Stimulated activated CD4-positive, alpha-beta T cell treated with anti-CD3 and anti-CD28 coated beads, Interleukin-4, amount 100 ng/mL, for 1 hour (primary cell): ENCODE measurements at regions not wholly inside any gene's neighbourhood (a gene's known extent, or its start where the extent isn't known, plus 50 kb on each side); places are given as distances from the start of the nearest gene placed in this dataset.

Source experiments
- DNase-seq: peaks from one replicate; pipeline ENCODE4 v3.0.0-alpha.2; 2020

DNA sequence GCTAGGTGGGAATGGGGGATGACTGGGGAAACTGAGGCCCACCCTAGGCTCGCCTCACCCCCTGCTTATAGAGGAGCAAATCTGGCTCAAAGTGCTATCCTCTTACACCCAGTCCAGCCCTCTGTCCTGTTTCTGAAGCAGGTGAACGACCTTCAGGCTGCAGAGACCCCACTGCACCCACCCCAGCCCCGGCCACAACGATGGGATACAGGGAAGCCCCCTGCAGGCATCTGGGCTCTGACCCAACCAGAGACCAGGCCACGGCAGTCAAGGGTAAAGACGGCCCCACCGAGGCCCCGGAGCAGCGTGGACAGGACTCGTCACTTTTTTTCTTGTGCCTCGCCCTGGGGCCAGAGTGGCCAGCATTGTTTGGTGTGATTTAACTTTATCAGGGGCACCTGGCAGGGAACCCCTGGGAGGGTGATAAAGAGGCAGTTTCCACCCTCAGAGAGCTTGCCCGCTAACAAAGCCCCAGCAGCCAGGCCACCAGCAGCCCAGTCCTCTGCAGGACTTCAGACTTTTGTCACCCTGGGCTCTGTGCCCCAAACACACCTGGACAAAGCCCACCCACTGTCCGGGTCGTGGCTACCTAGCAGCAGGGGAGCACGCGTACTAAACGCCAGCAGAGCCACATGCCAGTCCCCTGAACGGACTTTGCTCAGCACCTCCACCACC, 612.6 kb downstream of the TBC1D22A start:
- DNase-seq: no peak

DNA sequence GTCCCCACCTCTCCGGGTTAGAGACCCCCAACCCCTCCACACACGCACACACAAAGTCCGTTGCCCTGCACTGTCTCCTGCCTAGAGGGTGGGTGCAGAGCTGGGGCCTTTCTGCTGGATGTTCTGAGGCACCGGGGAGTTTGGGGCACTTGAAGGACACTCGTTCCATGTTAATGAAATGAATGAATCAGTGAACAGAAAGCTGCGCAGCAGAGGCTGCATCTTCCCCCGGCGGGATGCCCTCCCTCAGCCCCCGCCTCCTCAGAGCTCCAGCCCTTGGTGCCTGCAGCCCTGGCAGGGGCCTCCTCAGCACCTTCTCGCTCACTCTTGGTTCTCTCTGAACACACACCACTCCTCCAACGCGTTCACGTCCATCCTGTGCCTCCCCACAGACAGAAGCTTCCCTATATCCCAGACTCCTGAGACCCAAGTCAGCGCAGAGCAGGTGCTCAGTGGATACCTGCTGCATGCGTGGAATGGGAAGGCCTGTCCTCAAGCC, 611.9 kb downstream of the TBC1D22A start:
- no peak for DNase-seq

DNA sequence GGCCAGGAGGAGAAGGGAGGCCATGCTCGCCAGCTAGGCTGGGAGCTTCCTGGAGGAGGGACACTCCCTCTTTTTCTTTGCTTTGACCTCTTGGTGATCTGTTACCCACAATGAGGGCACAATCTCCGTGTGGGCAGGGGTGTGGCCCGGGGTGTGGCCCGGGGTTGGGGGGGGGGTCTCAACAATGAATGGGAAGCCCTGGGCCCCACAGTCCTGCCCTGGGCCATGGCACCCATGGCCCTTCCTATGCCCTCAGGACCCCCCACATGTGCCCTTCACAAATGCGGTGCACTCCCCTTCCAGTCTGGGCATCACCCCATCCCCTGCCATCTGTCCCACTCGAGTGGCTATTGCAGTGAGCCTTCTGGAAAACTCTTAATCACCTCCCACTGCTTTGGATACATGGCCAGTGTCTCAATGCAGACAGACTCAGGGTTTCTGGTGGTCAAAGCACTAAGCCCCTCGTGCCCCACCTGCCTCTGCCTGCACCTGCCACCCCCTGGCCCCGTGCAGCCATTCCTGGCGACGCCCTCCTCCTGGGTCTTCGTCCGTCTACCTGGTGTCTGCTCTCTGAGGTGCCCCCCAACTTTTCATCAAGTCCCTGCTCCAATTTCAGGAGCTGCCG, 611.3 kb downstream of the TBC1D22A start:
- DNase-seq: no peak

DNA sequence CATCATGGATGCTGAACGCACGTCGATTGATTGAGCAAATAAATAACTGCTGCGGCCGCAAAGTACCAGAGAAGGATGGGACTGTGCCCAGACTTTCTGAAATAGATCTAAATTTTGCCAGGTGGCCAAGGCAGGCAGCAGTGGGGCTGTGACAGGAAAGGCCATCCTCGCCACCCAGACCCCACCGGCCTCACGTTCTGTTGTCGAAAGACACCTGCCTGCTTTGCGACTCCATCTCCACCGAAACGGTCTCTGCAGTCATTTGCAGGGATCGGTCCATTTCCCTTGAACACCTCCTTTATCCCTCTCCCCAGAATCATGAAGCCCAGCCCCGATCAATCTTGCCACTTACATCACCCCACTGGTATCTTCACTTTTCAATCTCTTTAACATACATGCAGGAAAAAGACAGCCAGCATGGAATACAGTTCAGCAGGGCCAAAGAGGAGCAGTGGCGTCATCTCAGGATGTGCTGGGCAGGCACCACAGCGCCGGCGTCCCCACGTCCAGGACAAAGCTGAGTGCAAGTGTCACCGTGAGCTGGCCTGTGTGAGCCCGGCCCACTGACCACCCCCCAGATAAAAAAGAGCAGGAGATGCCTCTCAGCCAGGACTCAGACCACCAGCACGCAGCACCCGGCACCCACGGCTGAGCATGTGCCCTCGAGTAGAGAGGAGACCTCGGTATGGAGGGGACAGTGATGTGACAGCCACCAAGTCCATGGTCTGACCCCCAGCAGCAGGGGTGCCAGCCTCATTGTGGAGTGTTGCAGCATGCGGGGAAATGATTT, 610.3 kb downstream of the TBC1D22A start:
- no peak for DNase-seq

DNA sequence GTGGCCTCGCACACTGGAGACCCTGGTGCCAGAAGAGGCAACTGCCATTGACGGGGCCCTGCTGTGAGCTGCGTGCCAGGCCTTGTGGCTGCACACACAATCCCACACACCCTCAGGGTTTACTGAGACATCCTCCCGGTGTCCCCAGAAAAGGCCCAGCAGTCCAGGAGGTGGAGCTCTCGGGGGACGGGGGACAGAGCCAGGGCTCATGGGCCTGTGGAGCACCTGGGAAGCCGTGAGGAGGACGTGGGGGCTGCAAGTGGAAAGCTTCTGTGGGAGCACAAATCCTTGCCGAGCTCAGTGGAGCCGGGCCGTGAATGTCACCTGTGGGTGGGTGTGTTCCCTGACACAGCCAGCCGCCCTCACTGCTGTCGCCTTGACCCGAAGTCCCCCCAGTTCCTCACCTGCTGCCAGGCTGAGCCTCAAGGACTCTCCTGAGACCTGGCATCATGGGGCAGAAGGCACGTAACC, 609.7 kb downstream of the TBC1D22A start:
- DNase-seq: no peak

DNA sequence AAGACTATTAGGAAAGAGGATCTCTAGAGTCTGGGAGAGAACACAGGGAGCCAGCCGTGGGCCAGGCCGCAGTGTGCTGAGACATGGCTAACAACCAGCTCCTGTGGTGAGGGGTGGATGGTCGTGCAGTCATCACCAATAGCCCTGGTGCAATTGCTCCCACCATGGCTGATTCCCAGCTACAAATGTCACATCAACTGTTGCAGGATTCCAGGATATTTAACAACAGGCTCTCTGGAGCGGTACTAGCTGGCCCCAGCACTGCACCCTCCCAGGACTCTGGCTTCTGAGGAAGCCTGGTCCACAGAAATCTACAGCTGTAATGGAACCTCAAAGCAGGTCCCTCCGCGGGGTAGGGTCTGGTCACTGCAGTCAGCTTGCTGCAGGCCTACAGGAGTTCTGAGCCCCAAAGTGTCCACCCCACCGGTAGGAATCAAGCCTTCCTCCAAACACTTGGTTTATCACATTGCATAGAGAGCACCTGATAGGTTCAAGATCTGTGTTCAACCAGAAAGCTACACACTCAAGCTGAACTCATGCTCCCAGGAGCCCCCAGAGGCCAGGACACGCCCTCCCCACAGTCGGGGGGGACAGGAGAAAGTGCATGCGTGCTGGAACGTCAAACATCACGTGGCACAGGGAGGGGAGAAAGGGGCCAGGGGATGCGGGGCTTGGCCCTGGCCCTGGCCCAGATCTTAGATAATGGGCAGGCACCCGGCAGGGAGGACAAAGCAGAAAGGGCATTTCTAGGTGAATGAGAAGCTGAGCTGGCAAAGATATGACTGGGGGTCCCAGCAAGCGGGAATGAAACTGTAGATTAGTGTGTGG, 609.0 kb downstream of the TBC1D22A start:
- no peak for DNase-seq

DNA sequence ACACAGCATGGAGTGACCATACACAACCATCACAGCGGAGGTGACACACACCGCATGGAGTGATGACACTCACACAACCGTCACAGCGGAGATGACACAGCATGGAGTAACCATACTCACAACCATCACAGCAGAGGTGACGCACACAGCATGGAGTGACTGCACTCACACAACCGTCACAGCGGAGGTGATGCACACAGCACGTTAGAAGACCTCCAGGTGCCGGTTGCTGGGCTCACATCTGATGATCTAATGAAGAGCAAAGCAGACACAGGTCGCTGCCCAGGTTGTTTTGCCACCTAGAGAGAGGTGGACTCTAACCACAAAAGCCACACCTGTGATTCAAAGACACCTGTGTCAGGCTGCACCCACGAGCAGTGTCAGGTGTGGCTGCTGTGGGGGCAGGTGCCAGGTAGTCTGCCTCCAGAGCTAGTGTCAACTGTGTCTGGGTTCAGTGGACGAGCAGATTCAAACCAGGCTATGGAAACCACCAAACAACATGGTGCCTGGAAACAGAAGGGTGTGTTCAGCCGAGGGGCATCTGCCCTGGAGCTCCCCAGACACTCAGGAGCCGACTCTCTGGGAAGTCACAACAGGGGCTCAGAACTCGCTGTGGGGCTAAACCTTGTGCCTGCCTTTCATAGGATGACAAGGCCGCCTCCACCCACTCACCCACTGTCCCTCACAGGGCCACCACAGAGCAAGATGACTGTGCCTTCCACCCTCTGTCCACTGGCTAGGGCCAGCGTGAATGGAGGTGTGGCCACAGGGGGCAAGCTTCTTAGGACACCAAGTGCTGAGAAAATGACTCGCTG, 608.2 kb downstream of the TBC1D22A start:
- DNase-seq: no peak

DNA sequence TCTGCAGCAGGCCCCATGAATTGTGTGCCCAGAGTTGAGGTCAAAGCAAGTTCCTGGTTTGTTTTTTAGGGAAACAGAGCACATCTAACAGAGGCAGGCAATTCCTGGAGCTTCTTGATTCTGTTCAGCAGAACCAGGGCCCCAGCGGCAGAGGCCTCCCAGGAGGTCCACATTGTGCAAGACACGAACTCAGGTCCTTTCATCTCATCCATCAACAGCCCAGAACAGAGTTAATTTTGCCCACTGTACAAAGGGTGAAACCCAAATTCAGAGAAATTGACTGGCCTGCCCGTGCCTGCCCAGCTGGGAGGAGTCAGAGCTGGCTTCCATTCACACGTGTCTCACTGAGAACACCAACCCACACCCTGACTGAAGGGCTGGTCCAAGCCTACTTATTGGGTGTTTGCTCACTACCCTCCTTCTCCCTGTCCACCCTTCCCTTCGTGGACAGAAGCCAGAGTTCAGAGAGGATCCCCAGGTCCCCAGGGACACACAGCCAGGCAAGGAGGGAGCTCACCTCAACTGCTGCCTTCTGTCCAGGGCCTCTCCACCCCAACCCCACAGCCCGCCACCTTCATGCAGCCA, 607.1 kb downstream of the TBC1D22A start:
- DNase-seq: no peak

DNA sequence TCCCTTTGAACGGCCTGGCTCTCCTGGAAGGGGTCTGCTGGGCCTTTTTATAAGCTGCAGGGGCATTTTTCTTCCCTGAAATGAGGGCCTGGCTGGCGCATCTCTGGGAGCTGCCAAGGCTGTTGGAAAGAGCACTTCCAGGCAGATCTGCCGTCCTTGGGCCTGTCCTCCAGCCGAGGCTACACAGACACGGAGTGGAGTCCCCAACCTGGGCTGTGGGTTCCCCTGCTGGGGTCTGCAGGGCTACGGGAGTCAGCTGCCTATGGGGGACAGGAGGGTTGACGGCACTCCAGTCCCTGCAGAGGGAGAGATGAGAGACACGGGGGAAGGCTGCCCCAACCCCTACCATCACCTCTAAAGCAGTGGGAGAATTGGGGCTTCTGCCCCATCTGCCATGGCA, 606.6 kb downstream of the TBC1D22A start:
- no peak for DNase-seq

DNA sequence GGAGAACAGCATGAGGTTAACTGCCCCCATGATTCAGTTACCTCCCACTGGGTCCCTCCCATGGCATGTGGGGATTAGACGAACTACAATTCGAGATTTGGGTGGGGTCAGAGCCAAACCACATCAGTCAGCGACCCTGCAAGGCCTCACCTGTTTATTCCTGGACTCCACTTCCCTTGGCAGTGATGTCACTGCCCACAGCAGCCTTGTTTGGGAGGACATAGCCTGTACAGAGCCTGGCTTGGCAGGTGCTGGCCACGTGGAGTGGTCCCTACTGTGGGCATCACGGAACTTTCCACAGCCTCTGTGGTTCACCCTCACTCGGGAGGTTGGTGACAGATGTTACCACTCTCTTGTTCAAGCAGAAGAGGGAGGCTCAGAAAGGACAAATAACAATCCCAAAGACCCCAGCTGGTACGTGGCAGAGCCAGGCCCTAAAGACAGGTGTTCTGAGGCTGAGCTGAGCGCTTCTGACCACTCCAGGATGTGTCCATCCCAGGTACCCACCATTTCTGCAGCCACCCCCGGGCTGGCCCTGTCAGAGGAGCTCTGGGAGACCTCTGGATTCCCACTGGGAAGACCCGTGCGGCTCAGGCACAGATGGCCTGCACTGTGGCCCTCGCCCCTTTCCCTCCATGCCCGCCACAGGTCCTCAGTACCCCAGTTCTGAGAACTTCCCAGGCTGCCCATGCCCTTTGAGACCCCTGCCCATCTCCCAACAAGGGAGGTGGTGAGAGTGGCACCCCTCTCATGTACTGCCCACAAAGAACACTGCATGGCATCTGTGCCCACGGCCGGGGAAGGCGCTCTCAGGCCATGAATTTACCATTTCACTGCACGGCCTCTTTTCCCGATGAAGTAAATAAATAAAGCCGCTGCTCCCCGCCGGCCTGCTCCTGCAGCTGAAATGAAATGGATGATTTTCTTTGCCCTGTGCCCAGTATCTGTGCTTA, 605.8 kb downstream of the TBC1D22A start:
- no peak for DNase-seq

DNA sequence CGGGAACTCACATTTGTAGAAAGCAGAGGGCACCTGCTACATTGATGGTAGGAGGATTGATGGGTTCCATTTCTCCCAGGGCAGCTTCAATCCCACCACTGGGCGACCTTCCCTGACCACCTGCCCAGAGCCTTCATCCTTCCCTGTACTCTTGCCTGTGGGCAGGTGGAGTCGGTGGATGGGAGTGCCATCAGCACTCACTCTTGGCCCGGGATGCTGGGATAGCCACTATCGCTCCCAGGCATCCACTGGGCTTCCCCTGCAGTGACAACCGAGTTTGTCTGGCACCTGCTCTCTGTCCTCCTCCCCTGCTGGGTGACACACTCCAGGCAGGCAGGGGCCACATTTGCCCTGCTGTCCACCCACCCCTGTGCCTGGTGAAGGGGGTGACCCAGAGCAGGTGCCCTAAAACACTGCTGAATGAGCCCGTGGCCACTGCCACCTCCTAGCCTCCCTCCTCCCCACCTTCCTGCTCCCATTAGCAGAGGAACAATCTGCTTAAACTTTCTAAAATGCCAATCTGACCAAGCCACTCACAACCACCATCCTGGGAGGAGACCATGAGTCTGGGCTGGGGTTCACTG, 604.7 kb downstream of the TBC1D22A start:
- no peak for DNase-seq

DNA sequence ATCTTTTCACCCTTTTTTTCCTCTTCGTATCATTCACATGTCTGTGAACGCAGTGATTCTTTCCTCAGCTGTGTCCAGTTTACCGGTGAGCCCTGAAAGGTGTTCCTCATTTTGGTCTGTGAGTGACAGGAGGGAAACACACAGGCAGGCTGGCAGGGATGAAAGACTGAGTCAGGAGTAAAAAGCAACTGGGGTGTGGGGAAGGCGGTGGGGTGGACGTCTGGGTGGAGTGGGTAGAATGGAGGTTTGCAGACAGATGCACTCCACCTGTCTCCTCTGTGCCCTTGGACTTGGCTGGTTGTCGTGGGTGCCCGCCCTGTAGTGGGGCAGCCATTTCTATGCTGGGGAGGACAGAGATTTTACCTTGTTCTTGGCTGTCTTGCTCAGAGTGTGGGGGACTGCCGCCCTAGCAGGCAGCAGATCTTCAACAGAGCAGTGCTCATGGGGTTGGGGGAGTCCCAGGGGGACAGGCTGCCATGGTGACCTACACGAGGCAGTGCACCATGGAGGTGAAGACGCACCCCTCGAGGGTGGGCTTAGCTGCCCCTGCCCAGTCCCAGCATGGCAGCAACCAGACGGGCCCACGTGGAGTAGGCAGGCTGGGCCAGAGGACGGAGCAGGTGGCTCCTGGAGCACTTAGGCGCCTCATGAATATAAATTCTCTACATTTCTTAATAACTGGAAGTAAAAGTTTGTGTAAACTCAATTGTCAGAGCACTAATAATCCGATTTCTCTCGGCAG, 603.7 kb downstream of the TBC1D22A start:
- DNase-seq: no peak

DNA sequence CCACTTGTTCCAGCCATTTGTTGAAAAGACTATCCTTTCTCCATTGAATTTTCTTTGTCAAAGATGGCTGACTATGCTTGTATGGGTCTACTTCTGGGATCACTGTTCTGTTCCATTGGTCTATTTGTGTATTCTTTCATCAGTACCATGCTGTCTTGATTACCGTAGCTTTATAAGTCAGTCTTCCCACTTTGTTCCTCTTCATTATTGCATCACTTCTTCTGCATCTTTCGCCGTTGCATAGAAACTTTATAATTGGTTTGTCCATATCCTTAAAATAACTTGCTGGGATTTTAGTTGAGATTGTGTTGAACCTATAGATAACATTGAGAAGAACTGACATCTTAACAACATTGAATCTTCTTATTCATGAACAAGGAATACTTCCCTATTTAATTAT, 598.8 kb downstream of the TBC1D22A start:
- no peak for DNase-seq

DNA sequence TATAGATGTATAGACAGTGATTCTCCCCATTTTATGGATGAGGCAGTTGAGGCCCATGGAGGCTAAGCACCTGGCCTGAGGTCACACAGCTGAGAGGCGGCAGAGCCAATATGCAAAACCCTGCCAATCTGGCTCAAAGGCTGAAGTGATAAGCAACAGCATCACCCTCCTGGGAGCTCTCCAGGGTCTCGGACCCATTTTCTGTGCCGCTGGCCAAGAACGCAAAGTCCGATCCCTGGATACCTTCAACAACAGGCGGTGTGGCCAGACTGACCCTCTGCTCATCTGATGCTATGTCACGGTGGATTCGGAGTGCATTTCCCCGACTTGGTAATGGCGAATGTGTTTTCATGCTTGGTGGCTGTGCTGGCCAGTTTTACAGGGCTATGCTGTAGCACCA, 595.0 kb downstream of the TBC1D22A start:
- no peak for DNase-seq

DNA sequence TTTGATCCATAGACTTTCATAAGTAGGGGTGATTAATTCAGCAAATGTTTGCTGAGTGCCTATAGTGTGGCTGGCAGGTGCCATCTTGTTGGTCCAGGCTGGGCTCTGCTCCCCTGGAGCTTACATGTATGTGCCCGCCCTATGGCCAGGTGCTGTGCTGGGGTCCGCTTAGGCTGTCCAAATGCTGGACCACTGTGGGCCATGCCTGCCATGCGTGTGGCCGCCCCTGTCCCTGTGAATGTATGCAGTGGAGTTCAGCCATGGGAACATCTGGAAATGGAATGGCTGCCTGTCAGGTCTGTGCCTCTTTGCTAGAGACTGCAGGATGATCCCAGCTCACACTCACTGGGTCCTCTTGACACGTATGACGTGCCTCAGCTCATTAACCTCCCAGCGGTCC, 594.6 kb downstream of the TBC1D22A start:
- no peak for DNase-seq

DNA sequence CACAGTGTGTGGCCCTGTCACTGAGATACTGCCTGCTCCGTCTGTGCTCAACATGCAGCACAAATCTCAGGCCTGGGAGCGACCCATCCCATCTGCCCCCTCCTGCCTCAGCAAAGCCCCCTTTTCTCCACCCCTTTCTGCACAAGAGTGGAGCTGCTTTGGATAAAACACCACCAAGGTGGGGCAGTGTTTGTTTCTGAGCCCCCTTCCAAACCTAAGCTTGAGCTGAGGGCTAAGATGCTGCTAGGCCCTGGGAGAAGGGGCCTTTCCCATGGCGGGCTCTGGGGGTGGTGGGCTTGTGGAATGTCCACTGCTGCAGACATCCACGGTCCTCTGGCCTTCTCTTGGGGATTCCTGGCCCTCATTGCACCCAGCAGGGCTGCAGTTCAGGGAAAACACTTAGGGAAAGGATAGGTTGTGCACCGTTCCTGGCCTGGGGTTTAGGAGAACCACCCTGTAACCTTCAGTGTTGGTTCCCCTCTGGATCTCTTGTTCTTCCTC, 594.1 kb downstream of the TBC1D22A start:
- no peak for DNase-seq

DNA sequence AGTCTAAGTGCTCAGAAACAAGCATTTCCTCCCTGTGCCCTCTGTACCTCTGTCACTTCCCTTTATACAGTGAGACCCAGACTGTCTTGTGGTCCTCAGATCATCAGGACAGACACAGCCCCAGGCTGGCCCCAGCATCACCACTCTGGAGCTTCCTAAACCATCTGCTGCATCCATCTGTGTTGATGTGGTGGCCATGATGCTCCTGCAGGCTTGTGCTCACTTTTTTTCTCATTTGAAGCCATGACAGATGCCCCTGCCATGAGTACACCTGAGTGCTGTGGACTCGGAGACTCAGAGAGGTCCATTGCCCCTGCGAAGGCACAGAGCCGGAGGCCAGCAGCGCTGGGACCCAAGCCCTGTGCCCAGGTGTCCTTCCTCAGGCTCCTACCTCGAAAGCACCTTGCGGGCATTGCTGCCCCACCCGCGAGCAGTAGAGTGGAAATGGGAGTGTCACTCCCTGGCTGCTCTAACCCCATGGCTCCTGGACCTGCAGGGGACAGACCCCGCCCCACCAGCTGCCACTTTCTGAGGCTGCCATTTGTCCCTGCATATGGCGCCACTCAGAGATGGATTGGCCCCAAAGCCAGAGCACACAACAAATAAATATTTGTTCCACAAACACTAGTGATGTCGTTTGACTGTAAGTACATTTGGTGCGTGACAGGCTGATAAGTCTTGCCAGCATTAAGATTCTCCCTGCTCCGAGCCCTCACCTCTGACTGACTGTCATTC, 593.5 kb downstream of the TBC1D22A start:
- DNase-seq: no peak

DNA sequence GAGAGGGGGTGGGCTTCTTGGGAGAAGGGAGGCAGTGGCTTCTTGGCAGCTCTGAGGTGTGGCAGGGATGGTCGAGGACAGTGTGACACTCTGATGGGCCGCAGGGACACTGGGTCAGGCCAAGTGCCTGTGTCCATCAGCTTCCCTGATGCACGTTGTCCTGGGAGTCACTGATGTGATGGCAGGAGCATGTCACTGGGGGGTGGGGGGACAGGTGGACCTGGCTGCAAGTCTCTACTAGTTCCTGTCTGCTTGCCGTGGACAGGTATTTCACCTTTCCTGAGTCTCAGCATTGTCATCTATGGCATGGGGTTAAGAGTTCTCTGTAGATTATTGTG, 592.9 kb downstream of the TBC1D22A start:
- no peak for DNase-seq
